GM12873 (cell line): ENCODE measurements at regions not wholly inside any gene's neighbourhood (a gene's known extent, or its start where the extent isn't known, plus 50 kb on each side); places are given as distances from the start of the nearest gene placed in this dataset.

Experiments used
- TF ChIP-seq, protein P1 (sequence below): IDR thresholded peaks from 2 replicates; pipeline ENCODE4 v1.5.1; 2012; ENCODE audit warnings: low read depth, mild to moderate bottlenecking, moderate library complexity, low read length, control low read depth; ENCODE audit not compliant: insufficient read depth; ENCODE audit errors: missing control alignments

- TF ChIP-seq, protein P1, sequence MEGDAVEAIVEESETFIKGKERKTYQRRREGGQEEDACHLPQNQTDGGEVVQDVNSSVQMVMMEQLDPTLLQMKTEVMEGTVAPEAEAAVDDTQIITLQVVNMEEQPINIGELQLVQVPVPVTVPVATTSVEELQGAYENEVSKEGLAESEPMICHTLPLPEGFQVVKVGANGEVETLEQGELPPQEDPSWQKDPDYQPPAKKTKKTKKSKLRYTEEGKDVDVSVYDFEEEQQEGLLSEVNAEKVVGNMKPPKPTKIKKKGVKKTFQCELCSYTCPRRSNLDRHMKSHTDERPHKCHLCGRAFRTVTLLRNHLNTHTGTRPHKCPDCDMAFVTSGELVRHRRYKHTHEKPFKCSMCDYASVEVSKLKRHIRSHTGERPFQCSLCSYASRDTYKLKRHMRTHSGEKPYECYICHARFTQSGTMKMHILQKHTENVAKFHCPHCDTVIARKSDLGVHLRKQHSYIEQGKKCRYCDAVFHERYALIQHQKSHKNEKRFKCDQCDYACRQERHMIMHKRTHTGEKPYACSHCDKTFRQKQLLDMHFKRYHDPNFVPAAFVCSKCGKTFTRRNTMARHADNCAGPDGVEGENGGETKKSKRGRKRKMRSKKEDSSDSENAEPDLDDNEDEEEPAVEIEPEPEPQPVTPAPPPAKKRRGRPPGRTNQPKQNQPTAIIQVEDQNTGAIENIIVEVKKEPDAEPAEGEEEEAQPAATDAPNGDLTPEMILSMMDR, result peak; percentile 77
Measured at GRCh38 chr2:172674034-172674967, 61.3 kb upstream of the RAPGEF4 start.

- TF ChIP-seq, protein P1, result no peak
Measured at GRCh38 chr2:172674968-172675303, 60.7 kb upstream of the RAPGEF4 start.

DNA sequence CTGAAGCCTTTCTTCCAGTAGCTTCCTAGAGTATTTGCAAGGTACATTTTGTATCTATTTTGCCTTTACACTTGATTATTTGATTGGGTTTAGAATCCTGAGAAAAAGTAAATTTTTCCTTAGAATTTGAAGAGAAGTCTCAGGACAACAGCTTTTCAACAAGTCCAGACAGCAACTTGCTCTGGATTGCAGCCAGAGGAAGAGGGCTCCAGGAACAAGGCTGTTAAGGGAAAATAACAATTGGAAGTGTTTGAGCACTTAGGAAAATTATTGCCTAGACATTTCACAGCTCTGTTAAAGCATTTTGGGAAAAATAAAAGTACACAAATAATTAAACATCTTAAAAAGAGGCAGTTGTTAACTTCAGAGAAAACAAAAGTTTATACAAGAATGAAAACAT, 58.3 kb upstream of the RAPGEF4 start:
- TF ChIP-seq, protein P1, result no peak

- TF ChIP-seq, protein P1, result no peak
Measured at GRCh38 chr2:172680436-172681068, 55.1 kb upstream of the RAPGEF4 start.

GRCh38 chr2:172685467-172685866, 50.2 kb upstream of the RAPGEF4 start:
- TF ChIP-seq, protein P1, result no peak
